ENCODE measurements at regions not wholly inside any gene's neighbourhood (a gene's known extent, or its start where the extent isn't known, plus 50 kb on each side); places are given as distances from the start of the nearest gene placed in this dataset.

DNA sequence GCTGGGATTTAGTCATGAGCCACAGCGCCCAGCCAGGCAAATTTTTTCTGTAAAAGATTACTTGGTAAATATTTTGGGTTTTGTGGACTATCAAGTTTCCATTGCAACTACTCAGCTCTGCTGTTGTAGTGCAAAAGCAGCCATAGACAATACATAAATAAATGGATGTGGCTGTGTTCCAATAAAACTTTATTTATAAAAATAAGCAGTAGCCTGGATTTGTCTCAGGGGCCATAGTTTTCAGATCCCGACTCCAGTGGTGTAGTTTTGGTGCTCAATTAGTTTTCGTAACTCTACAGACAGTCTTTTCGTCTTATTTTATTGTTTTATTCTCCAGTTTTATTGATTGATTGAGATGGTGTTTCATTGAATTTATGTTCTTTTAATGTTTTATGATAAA, 80.1 kb upstream of the IVNS1ABP start:
- TF ChIP-seq, protein P1, sequence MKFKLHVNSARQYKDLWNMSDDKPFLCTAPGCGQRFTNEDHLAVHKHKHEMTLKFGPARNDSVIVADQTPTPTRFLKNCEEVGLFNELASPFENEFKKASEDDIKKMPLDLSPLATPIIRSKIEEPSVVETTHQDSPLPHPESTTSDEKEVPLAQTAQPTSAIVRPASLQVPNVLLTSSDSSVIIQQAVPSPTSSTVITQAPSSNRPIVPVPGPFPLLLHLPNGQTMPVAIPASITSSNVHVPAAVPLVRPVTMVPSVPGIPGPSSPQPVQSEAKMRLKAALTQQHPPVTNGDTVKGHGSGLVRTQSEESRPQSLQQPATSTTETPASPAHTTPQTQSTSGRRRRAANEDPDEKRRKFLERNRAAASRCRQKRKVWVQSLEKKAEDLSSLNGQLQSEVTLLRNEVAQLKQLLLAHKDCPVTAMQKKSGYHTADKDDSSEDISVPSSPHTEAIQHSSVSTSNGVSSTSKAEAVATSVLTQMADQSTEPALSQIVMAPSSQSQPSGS (CRISPR knock-in tag; IDR thresholded peaks at IDR 0.05), result no peak
- TF ChIP-seq EP300 (IDR thresholded peaks at IDR 0.05; ENCODE audit: low read depth in 2 of 2, low read length in 2 of 2) (no peak), EP300 (CRISPR knock-in tag; IDR thresholded peaks at IDR 0.05; ENCODE audit: borderline replicate concordance) (no peak)
- TF ChIP-seq, protein P2, sequence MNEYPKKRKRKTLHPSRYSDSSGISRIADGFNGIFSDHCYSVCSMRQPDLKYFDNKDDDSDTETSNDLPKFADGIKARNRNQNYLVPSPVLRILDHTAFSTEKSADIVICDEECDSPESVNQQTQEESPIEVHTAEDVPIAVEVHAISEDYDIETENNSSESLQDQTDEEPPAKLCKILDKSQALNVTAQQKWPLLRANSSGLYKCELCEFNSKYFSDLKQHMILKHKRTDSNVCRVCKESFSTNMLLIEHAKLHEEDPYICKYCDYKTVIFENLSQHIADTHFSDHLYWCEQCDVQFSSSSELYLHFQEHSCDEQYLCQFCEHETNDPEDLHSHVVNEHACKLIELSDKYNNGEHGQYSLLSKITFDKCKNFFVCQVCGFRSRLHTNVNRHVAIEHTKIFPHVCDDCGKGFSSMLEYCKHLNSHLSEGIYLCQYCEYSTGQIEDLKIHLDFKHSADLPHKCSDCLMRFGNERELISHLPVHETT (CRISPR knock-in tag; conservative IDR thresholded peaks at IDR 0.05), result no peak
